HUES48 (cell line): ENCODE measurements at regions not wholly inside any gene's neighbourhood (a gene's known extent, or its start where the extent isn't known, plus 50 kb on each side); places are given as distances from the start of the nearest gene placed in this dataset.

Experiments
- H3K27ac ChIP-seq: one replicate; pipeline ENCODE4 v1.7.0; 2013; ENCODE audit warnings: low read depth, low read length, inconsistent platforms
- H3K27me3 ChIP-seq: 2 replicates; pipeline ENCODE4 v1.6.1; 2013; ENCODE audit warnings: mild to moderate bottlenecking, low read length; ENCODE audit not compliant: control insufficient read depth, insufficient read depth
- H3K36me3 ChIP-seq: 2 replicates; pipeline ENCODE4 v1.6.1; 2013; ENCODE audit warnings: low read length; ENCODE audit not compliant: control insufficient read depth, insufficient read depth
- H3K4me1 ChIP-seq: 2 replicates; pipeline ENCODE4 v1.6.1; 2013; ENCODE audit warnings: mild to moderate bottlenecking, low read length; ENCODE audit not compliant: control insufficient read depth, insufficient read depth
- H3K4me3 ChIP-seq: 2 replicates; pipeline ENCODE4 v1.5.1; 2013; ENCODE audit warnings: mild to moderate bottlenecking, low read depth, low read length
- H3K9ac ChIP-seq: 2 replicates; pipeline ENCODE4 v1.6.1; 2013; ENCODE audit warnings: mild to moderate bottlenecking, low read depth, low read length, moderate library complexity
- H3K9me3 ChIP-seq: 2 replicates; pipeline ENCODE4 v1.6.1; 2013; ENCODE audit warnings: low read length; ENCODE audit not compliant: control insufficient read depth, insufficient read depth

GRCh38 chr2:37425408-37425807, 81.0 kb downstream of the QPCT start:
- Histone ChIP-seq H3K4me1 (no peaks in the 10 kb centered on the region), H3K36me3 (no peaks in the 10 kb centered on the region), H3K27me3 (no peaks in the 10 kb centered on the region), H3K9ac (no peak overlapping the region), H3K4me3 (no peak overlapping the region), H3K27ac (no peak overlapping the region), H3K9me3 (no peaks in the 10 kb centered on the region)

- Histone ChIP-seq H3K4me1 (no peaks in the 10 kb centered on the region), H3K27me3 (no peaks in the 10 kb centered on the region), H3K4me3 (no peak overlapping the region), H3K9ac (no peak overlapping the region), H3K27ac (no peak overlapping the region), H3K9me3 (no peaks in the 10 kb centered on the region), H3K36me3 (no peaks in the 10 kb centered on the region)
These were observed 82.8 kb downstream of the QPCT start for GRCh38 chr2:37427241-37427640.

GRCh38 chr2:37436323-37436722, 91.9 kb downstream of the QPCT start:
- Histone ChIP-seq H3K27ac (no peak overlapping the region), H3K4me1 (no peaks in the 10 kb centered on the region), H3K9ac (no peak overlapping the region)

GRCh38 chr2:37439131-37439642, 94.8 kb downstream of the QPCT start:
- no peaks in the 10 kb centered on the region for H3K36me3 ChIP-seq
- H3K4me1 ChIP-seq: no peaks in the 10 kb centered on the region
- H3K4me3 ChIP-seq: no peak overlapping the region
- no peak overlapping the region for H3K9ac ChIP-seq
- peaks cover 5% of the 10 kb centered on the region for H3K9me3 ChIP-seq
- no peak overlapping the region for H3K27ac ChIP-seq
- H3K27me3 ChIP-seq: no peaks in the 10 kb centered on the region; the same call in 1 of the 2 replicates

More at GRCh38 chr2:37436323-37436722, 91.9 kb downstream of the QPCT start:
- no peak overlapping the region for H3K4me3 ChIP-seq
- H3K9me3 ChIP-seq: peaks cover 4% of the 10 kb centered on the region
- H3K27me3 ChIP-seq: no peaks in the 10 kb centered on the region; the same call in 1 of the 2 replicates
- H3K36me3 ChIP-seq: no peaks in the 10 kb centered on the region

- H3K27ac ChIP-seq: no peak overlapping the region
- H3K4me3 ChIP-seq: no peak overlapping the region
- no peaks in the 10 kb centered on the region for H3K36me3 ChIP-seq
- H3K27me3 ChIP-seq: no peaks in the 10 kb centered on the region
- no peak overlapping the region for H3K9ac ChIP-seq
- no peaks in the 10 kb centered on the region for H3K4me1 ChIP-seq
- H3K9me3 ChIP-seq: peaks cover 5% of the 10 kb centered on the region
These were observed 96.6 kb downstream of the QPCT start for GRCh38 chr2:37441055-37441454.

GRCh38 chr2:37443082-37443481, 98.7 kb downstream of the QPCT start:
- H3K4me1 ChIP-seq: no peaks in the 10 kb centered on the region
- H3K4me3 ChIP-seq: no peak overlapping the region
- H3K27me3 ChIP-seq: no peaks in the 10 kb centered on the region
- no peak overlapping the region for H3K9ac ChIP-seq
- H3K27ac ChIP-seq: no peak overlapping the region
- H3K36me3 ChIP-seq: no peaks in the 10 kb centered on the region
- peaks cover 5% of the 10 kb centered on the region for H3K9me3 ChIP-seq

GRCh38 chr2:37447446-37447845, 103.0 kb downstream of the QPCT start:
- no peak overlapping the region for H3K9ac ChIP-seq
- H3K4me1 ChIP-seq: no peaks in the 10 kb centered on the region
- no peaks in the 10 kb centered on the region for H3K9me3 ChIP-seq
- H3K4me3 ChIP-seq: no peak overlapping the region
- no peak overlapping the region for H3K27ac ChIP-seq
- H3K36me3 ChIP-seq: no peaks in the 10 kb centered on the region
- H3K27me3 ChIP-seq: no peaks in the 10 kb centered on the region

GRCh38 chr2:37448342-37449120, 104.1 kb downstream of the QPCT start:
- Histone ChIP-seq H3K4me1 (no peaks in the 10 kb centered on the region), H3K9ac (no peak overlapping the region), H3K9me3 (no peaks in the 10 kb centered on the region), H3K27me3 (no peaks in the 10 kb centered on the region), H3K4me3 (no peak overlapping the region), H3K27ac (no peak overlapping the region), H3K36me3 (no peaks in the 10 kb centered on the region)

- Histone ChIP-seq H3K9me3 (no peaks in the 10 kb centered on the region), H3K27ac (no peak overlapping the region), H3K4me1 (no peaks in the 10 kb centered on the region), H3K27me3 (no peaks in the 10 kb centered on the region), H3K4me3 (no peak overlapping the region), H3K36me3 (no peaks in the 10 kb centered on the region), H3K9ac (no peak overlapping the region)
These were observed 105.4 kb downstream of the QPCT start for GRCh38 chr2:37449761-37450296.

- Histone ChIP-seq H3K9ac (no peak overlapping the region), H3K4me1 (no peaks in the 10 kb centered on the region), H3K9me3 (no peaks in the 10 kb centered on the region), H3K27me3 (no peaks in the 10 kb centered on the region), H3K27ac (no peak overlapping the region), H3K4me3 (no peak overlapping the region), H3K36me3 (no peaks in the 10 kb centered on the region)
These were observed 108.6 kb downstream of the QPCT start for GRCh38 chr2:37453027-37453426.
